HFFc6 (cell line): ENCODE measurements at regions not wholly inside any gene's neighbourhood (a gene's known extent, or its start where the extent isn't known, plus 50 kb on each side); places are given as distances from the start of the nearest gene placed in this dataset.

Experiments
- DNase-seq: peaks from one replicate; pipeline ENCODE4 v3.0.0-alpha.2; 2018
- H3K27ac Mint-ChIP-seq: 2 replicates; pipeline ENCODE4 v1.8.0; 2020; ENCODE audit warnings: mild to moderate bottlenecking, mixed read lengths
- H3K27me3 Mint-ChIP-seq: 2 replicates; pipeline ENCODE4 v1.8.0; 2021; ENCODE audit warnings: mild to moderate bottlenecking, moderate library complexity, mixed read lengths; ENCODE audit not compliant: insufficient read depth
- H3K36me3 Mint-ChIP-seq: 2 replicates; pipeline ENCODE4 v1.8.0; 2021; ENCODE audit warnings: low read depth, mixed read lengths
- H3K4me1 Mint-ChIP-seq: 2 replicates; pipeline ENCODE4 v1.8.0; 2020; ENCODE audit warnings: low read depth, mixed read lengths
- H3K4me3 Mint-ChIP-seq: 2 replicates; pipeline ENCODE4 v1.8.0; 2020; ENCODE audit warnings: mild to moderate bottlenecking, moderate library complexity, mixed read lengths
- H3K9me3 Mint-ChIP-seq: 2 replicates; pipeline ENCODE4 v1.8.0; 2020; ENCODE audit warnings: mild to moderate bottlenecking, mixed read lengths
- CTCF ChIP-seq: fragments of 200-600 bp; sonication (generic); IDR thresholded peaks from 2 replicates; pipeline ENCODE4 v1.5.0; 2021; ENCODE audit warnings: antibody characterized with exemption, mild to moderate bottlenecking

GRCh38 chr7:121599887-121600286, 203.8 kb upstream of the FAM3C start:
- no peaks in the 10 kb centered on the region for H3K36me3 Mint-ChIP-seq
- H3K27ac Mint-ChIP-seq = no peak overlapping the region
- H3K9me3 Mint-ChIP-seq = no peaks in the 10 kb centered on the region
- no peak overlapping the region for H3K4me3 Mint-ChIP-seq
- peaks cover 8% of the 10 kb centered on the region for H3K4me1 Mint-ChIP-seq
- peaks cover 4% of the 10 kb centered on the region for H3K27me3 Mint-ChIP-seq
- no peak for DNase-seq
- TF ChIP-seq CTCF = no peak

GRCh38 chr7:121595758-121596696, 199.9 kb upstream of the FAM3C start:
- Mint-ChIP-seq H3K27ac (no peak overlapping the region), H3K4me3 (no peak overlapping the region), H3K4me1 (no peaks in the 10 kb centered on the region; the same call in 1 of the 2 replicates), H3K36me3 (no peaks in the 10 kb centered on the region), H3K9me3 (no peaks in the 10 kb centered on the region), H3K27me3 (no peaks in the 10 kb centered on the region; the same call in none of the 2 replicates)
- DNase-seq = no peak
- TF ChIP-seq CTCF = no peak

GRCh38 chr7:121591926-121592325, 195.8 kb upstream of the FAM3C start:
- H3K27me3 Mint-ChIP-seq = no peaks in the 10 kb centered on the region; the same call in 1 of the 2 replicates
- H3K4me3 Mint-ChIP-seq = no peak overlapping the region

GRCh38 chr7:121587435-121587834, 191.3 kb upstream of the FAM3C start:
- Mint-ChIP-seq H3K4me1 (no peaks in the 10 kb centered on the region), H3K27ac (no peak overlapping the region), H3K9me3 (no peaks in the 10 kb centered on the region), H3K36me3 (no peaks in the 10 kb centered on the region), H3K4me3 (no peak overlapping the region), H3K27me3 (peaks cover 7% of the 10 kb centered on the region)
- no peak for DNase-seq
- TF ChIP-seq CTCF = no peak

More at GRCh38 chr7:121591926-121592325, 195.8 kb upstream of the FAM3C start:
- Mint-ChIP-seq H3K36me3 (no peaks in the 10 kb centered on the region), H3K9me3 (no peaks in the 10 kb centered on the region), H3K27ac (no peak overlapping the region), H3K4me1 (no peaks in the 10 kb centered on the region; the same call in 1 of the 2 replicates)
- DNase-seq = no peak
- TF ChIP-seq CTCF = no peak

- Mint-ChIP-seq H3K36me3 (no peaks in the 10 kb centered on the region), H3K27ac (no peak overlapping the region), H3K27me3 (peaks cover 18% of the 10 kb centered on the region), H3K9me3 (no peaks in the 10 kb centered on the region), H3K4me1 (no peaks in the 10 kb centered on the region), H3K4me3 (no peak overlapping the region)
- no peak for TF ChIP-seq CTCF
- DNase-seq = no peak
Measured at GRCh38 chr7:121582258-121582657, 186.2 kb upstream of the FAM3C start.
